Activated CD4-positive, alpha-beta memory T cell treated with anti-CD3 and anti-CD28 coated beads, Interleukin-2, amount 10 ng/mL, durations not matched to agents 7 days and 5 days (primary cell): ENCODE measurements at regions not wholly inside any gene's neighbourhood (a gene's known extent, or its start where the extent isn't known, plus 50 kb on each side); places are given as distances from the start of the nearest gene placed in this dataset.

Experiments
- CTCF ChIA-PET: fragments of 350-600 bp; sonication (Branson Sonifier 250); formaldehyde crosslinking; loops from one replicate; lab custom pipeline; 2021; ENCODE audit warnings: antibody characterized with exemption, inconsistent platforms; lab: Charles Lee
- POLR2A ChIA-PET: fragments of 350-600 bp; sonication (Branson Sonifier 250); formaldehyde crosslinking; loops from one replicate; lab custom pipeline; 2021; ENCODE audit warnings: antibody characterized with exemption; lab: Charles Lee
- DNase-seq: peaks from one replicate; pipeline ENCODE4 v3.0.0-alpha.2; 2020
- H3K27ac Mint-ChIP-seq: one replicate; pipeline ENCODE4 v1.8.0; 2021; ENCODE audit warnings: mild to moderate bottlenecking, mixed read lengths
- H3K27me3 Mint-ChIP-seq: one replicate; pipeline ENCODE4 v1.8.0; 2021; ENCODE audit warnings: mixed read lengths
- H3K36me3 Mint-ChIP-seq: one replicate; pipeline ENCODE4 v1.8.0; 2021; ENCODE audit warnings: low read depth, mixed read lengths
- H3K4me1 Mint-ChIP-seq: one replicate; pipeline ENCODE4 v1.8.0; 2021; ENCODE audit warnings: mixed read lengths
- H3K4me3 Mint-ChIP-seq: one replicate; pipeline ENCODE4 v1.8.0; 2021; ENCODE audit warnings: mild to moderate bottlenecking, mixed read lengths
- H3K9me3 Mint-ChIP-seq: one replicate; pipeline ENCODE4 v1.8.0; 2021; ENCODE audit warnings: mixed read lengths

- ChIA-PET POLR2A (no interaction called here), CTCF (no interaction called here)
- Mint-ChIP-seq H3K27me3 (no peaks in the 10 kb centered on the region), H3K4me3 (no peak overlapping the region), H3K27ac (no peak overlapping the region), H3K9me3 (no peaks in the 10 kb centered on the region), H3K4me1 (no peaks in the 10 kb centered on the region), H3K36me3 (no peaks in the 10 kb centered on the region)
- DNase-seq = no peak
Observed at GRCh38 chr11:23079382-23079813, 219.1 kb upstream of the CCDC179 start.

- Mint-ChIP-seq H3K27me3 (no peaks in the 10 kb centered on the region), H3K27ac (no peak overlapping the region), H3K36me3 (no peaks in the 10 kb centered on the region), H3K4me1 (no peaks in the 10 kb centered on the region), H3K9me3 (peaks cover 4% of the 10 kb centered on the region), H3K4me3 (no peak overlapping the region)
- CTCF ChIA-PET = no interaction called here
- no peak for DNase-seq
- POLR2A ChIA-PET = no interaction called here
Observed at GRCh38 chr11:23087407-23087806, 227.1 kb upstream of the CCDC179 start.

- CTCF ChIA-PET = no interaction called here
Observed at GRCh38 chr11:23090659-23091058, 230.4 kb upstream of the CCDC179 start.

GRCh38 chr11:23095650-23096189, 235.4 kb upstream of the CCDC179 start:
- POLR2A ChIA-PET = no interaction called here

More at GRCh38 chr11:23090659-23091058, 230.4 kb upstream of the CCDC179 start:
- DNase-seq = no peak
- Mint-ChIP-seq H3K27ac (no peak overlapping the region), H3K36me3 (no peaks in the 10 kb centered on the region), H3K9me3 (peaks cover 4% of the 10 kb centered on the region), H3K27me3 (no peaks in the 10 kb centered on the region), H3K4me3 (no peak overlapping the region), H3K4me1 (no peaks in the 10 kb centered on the region)
- POLR2A ChIA-PET = no interaction called here

GRCh38 chr11:23097891-23098290, 237.6 kb upstream of the CCDC179 start:
- DNase-seq = no peak
- POLR2A ChIA-PET = no interaction called here
- Mint-ChIP-seq H3K4me1 (no peaks in the 10 kb centered on the region), H3K36me3 (no peaks in the 10 kb centered on the region), H3K27ac (no peak overlapping the region), H3K4me3 (no peak overlapping the region), H3K9me3 (peaks cover 8% of the 10 kb centered on the region), H3K27me3 (no peaks in the 10 kb centered on the region)
- CTCF ChIA-PET = no interaction called here

More at GRCh38 chr11:23095650-23096189, 235.4 kb upstream of the CCDC179 start:
- H3K27me3 Mint-ChIP-seq = no peaks in the 10 kb centered on the region
- H3K4me3 Mint-ChIP-seq = no peak overlapping the region
- no peak for DNase-seq
- H3K36me3 Mint-ChIP-seq = no peaks in the 10 kb centered on the region
- H3K27ac Mint-ChIP-seq = no peak overlapping the region
- CTCF ChIA-PET = no interaction called here
- H3K4me1 Mint-ChIP-seq = no peaks in the 10 kb centered on the region
- H3K9me3 Mint-ChIP-seq = peaks cover 8% of the 10 kb centered on the region

- H3K36me3 Mint-ChIP-seq = no peaks in the 10 kb centered on the region
- H3K27ac Mint-ChIP-seq = no peak overlapping the region
- CTCF ChIA-PET = no interaction called here
Observed at GRCh38 chr11:23099256-23099655, 239.0 kb upstream of the CCDC179 start.

GRCh38 chr11:23100726-23101125, 240.5 kb upstream of the CCDC179 start:
- Mint-ChIP-seq H3K4me1 (no peaks in the 10 kb centered on the region), H3K27ac (no peak overlapping the region), H3K27me3 (no peaks in the 10 kb centered on the region), H3K4me3 (no peak overlapping the region), H3K9me3 (peaks cover 8% of the 10 kb centered on the region), H3K36me3 (no peaks in the 10 kb centered on the region)
- ChIA-PET POLR2A (no interaction called here), CTCF (no interaction called here)
- no peak for DNase-seq

More at GRCh38 chr11:23099256-23099655, 239.0 kb upstream of the CCDC179 start:
- Mint-ChIP-seq H3K27me3 (no peaks in the 10 kb centered on the region), H3K9me3 (peaks cover 8% of the 10 kb centered on the region), H3K4me1 (no peaks in the 10 kb centered on the region), H3K4me3 (no peak overlapping the region)
- POLR2A ChIA-PET = no interaction called here
- no peak for DNase-seq

- DNase-seq = no peak
- H3K4me1 Mint-ChIP-seq = no peaks in the 10 kb centered on the region
- CTCF ChIA-PET = no interaction called here
- no peaks in the 10 kb centered on the region for H3K36me3 Mint-ChIP-seq
- no peaks in the 10 kb centered on the region for H3K27me3 Mint-ChIP-seq
- POLR2A ChIA-PET = no interaction called here
- no peak overlapping the region for H3K27ac Mint-ChIP-seq
- H3K4me3 Mint-ChIP-seq = no peak overlapping the region
- H3K9me3 Mint-ChIP-seq = peaks cover 3% of the 10 kb centered on the region
Observed at GRCh38 chr11:23103416-23103815, 243.1 kb upstream of the CCDC179 start.

GRCh38 chr11:23111527-23111926, 251.3 kb upstream of the CCDC179 start:
- H3K27me3 Mint-ChIP-seq = no peaks in the 10 kb centered on the region
- no peaks in the 10 kb centered on the region for H3K36me3 Mint-ChIP-seq
- CTCF ChIA-PET = no interaction called here
- no peaks in the 10 kb centered on the region for H3K9me3 Mint-ChIP-seq
- no peak overlapping the region for H3K4me3 Mint-ChIP-seq
- POLR2A ChIA-PET = no interaction called here
- no peak for DNase-seq
- no peak overlapping the region for H3K27ac Mint-ChIP-seq
- H3K4me1 Mint-ChIP-seq = no peaks in the 10 kb centered on the region

- H3K36me3 Mint-ChIP-seq = no peaks in the 10 kb centered on the region
- ChIA-PET POLR2A (no interaction called here), CTCF (no interaction called here)
- H3K4me3 Mint-ChIP-seq = no peak overlapping the region
- no peaks in the 10 kb centered on the region for H3K27me3 Mint-ChIP-seq
- no peak overlapping the region for H3K27ac Mint-ChIP-seq
- peaks cover 3% of the 10 kb centered on the region for H3K9me3 Mint-ChIP-seq
- DNase-seq = no peak
- no peaks in the 10 kb centered on the region for H3K4me1 Mint-ChIP-seq
Observed at GRCh38 chr11:23112390-23112789, 252.1 kb upstream of the CCDC179 start.

- POLR2A ChIA-PET = no interaction called here
- H3K4me3 Mint-ChIP-seq = no peak overlapping the region
- no peaks in the 10 kb centered on the region for H3K27me3 Mint-ChIP-seq
- peaks cover 3% of the 10 kb centered on the region for H3K9me3 Mint-ChIP-seq
- H3K4me1 Mint-ChIP-seq = no peaks in the 10 kb centered on the region
- no peaks in the 10 kb centered on the region for H3K36me3 Mint-ChIP-seq
- DNase-seq = no peak
- CTCF ChIA-PET = interaction anchor here (0.7 kb wide), 1 partner anchor 14 kb away, joined by 3 read pairs; no protein-coding TSS in a partner anchor
- H3K27ac Mint-ChIP-seq = no peak overlapping the region
Observed at GRCh38 chr11:23112987-23113886, 253.0 kb upstream of the CCDC179 start.

- DNase-seq = no peak
- Mint-ChIP-seq H3K4me3 (no peak overlapping the region), H3K36me3 (no peaks in the 10 kb centered on the region), H3K9me3 (peaks cover 3% of the 10 kb centered on the region), H3K27ac (no peak overlapping the region), H3K4me1 (no peaks in the 10 kb centered on the region), H3K27me3 (no peaks in the 10 kb centered on the region)
- ChIA-PET POLR2A (no interaction called here), CTCF (interaction anchor here (0.7 kb wide), 1 partner anchor 13 kb away, joined by 3 read pairs; no protein-coding TSS in a partner anchor)
Observed at GRCh38 chr11:23113887-23114216, 253.6 kb upstream of the CCDC179 start.

- H3K4me3 Mint-ChIP-seq = no peak overlapping the region
- POLR2A ChIA-PET = no interaction called here
- H3K4me1 Mint-ChIP-seq = no peaks in the 10 kb centered on the region
- no peaks in the 10 kb centered on the region for H3K36me3 Mint-ChIP-seq
- peaks cover 7% of the 10 kb centered on the region for H3K9me3 Mint-ChIP-seq
- no peaks in the 10 kb centered on the region for H3K27me3 Mint-ChIP-seq
- CTCF ChIA-PET = no interaction called here
- H3K27ac Mint-ChIP-seq = no peak overlapping the region
- no peak for DNase-seq
Observed at GRCh38 chr11:23123753-23124152, 263.5 kb upstream of the CCDC179 start.

GRCh38 chr11:23124249-23124648, 264.0 kb upstream of the CCDC179 start:
- Mint-ChIP-seq H3K9me3 (peaks cover 7% of the 10 kb centered on the region), H3K27ac (no peak overlapping the region), H3K4me1 (no peaks in the 10 kb centered on the region), H3K36me3 (no peaks in the 10 kb centered on the region), H3K27me3 (no peaks in the 10 kb centered on the region), H3K4me3 (no peak overlapping the region)
- no peak for DNase-seq
- ChIA-PET CTCF (no interaction called here), POLR2A (no interaction called here)
